NCI-H345 treated with DMSO at 0.1 percent for 48 hours (cell line): ENCODE measurements at regions not wholly inside any gene's neighbourhood (a gene's known extent, or its start where the extent isn't known, plus 50 kb on each side); places are given as distances from the start of the nearest gene placed in this dataset.

Source experiments
- DNase-seq: peaks from one replicate; lab custom pipeline; 2025; ENCODE audit not compliant: unreplicated experiment; lab: John Stamatoyannopoulos, UW

DNA sequence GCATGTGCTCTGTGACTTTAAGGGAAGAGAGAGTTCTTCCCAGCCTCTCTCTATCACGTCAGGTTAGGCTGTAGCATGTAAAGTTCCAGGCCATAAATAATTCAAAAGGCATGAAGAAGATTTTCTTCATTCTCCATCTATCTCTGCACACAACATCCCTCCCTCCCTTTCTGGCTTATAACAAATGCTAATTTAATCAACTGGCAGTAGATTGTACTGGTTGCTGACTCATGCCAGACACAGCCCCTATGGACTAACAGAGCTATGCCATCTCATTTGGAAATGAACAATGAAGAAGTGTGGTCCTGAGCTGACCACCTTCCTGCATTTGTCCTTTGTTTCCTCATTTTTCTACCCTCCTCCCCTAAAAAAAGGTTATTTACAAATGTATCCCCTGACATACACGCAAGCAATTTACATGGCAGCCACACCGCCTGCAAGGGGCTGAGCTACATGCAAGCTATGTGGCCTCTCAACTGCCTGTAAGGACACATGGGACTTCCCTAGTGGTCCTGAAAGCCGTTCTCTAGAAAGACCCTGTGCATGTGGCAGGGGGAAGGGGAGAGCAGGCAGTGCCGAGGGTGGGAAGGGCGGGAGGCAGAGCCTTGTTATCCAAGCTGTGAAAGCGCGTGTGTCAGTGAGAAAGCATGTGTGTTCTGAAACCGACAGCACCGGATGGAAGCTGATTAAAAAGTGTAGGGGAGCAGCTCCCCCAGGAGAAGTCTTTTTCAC lies 90.9 kb upstream of the KLF7 start:
- no peak for DNase-seq

- DNase-seq = peak; percentile 53
Measured at GRCh38 chr2:207257251-207258250, 91.8 kb upstream of the KLF7 start.

- DNase-seq = peak; percentile 32
Measured at GRCh38 chr2:207258263-207258991, 92.7 kb upstream of the KLF7 start.

DNA sequence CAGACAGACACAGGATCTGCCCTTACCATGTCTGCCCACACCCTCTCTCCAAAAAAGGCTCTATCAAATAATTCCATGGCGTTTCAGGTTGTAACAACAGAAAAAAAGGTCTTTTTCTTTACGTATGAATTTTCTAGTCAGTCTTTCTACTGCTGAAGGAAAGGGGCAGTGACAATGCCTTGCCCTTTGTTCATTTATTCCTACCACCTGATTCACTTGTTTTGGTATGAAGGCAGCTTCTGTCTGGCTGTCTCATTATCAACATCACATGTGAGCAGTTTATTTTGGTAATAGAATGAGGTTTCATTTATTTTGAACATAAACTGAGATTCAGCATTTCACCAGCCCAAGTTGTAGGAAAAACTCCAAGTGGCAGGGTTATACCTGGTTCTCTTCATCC lies 94.3 kb upstream of the KLF7 start:
- DNase-seq = no peak

DNA sequence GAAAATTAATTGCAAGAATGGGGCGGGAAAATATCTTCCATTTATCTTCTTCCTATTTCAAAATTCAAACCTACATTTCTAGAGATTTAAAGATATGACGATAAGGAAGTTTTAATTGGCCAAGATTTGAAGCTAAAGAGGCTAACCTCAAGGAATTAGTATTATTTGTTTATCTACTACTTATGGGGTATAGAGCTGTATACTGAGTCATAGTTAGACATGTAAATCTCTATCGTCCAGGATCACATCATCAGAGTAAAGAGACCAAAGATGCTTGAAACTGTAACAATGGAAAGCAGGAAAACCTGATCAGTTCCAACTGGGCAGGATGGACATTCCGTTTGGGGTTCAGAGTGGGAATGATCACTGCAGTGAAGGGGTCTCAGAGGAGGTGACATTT lies 95.2 kb upstream of the KLF7 start:
- DNase-seq = no peak

- no peak for DNase-seq
Measured at GRCh38 chr2:207264310-207264709, 98.6 kb upstream of the KLF7 start.

- DNase-seq = no peak
Measured at GRCh38 chr2:207265332-207265731, 99.6 kb upstream of the KLF7 start.

- no peak for DNase-seq
Measured at GRCh38 chr2:207265869-207266268, 100.1 kb upstream of the KLF7 start.

DNA sequence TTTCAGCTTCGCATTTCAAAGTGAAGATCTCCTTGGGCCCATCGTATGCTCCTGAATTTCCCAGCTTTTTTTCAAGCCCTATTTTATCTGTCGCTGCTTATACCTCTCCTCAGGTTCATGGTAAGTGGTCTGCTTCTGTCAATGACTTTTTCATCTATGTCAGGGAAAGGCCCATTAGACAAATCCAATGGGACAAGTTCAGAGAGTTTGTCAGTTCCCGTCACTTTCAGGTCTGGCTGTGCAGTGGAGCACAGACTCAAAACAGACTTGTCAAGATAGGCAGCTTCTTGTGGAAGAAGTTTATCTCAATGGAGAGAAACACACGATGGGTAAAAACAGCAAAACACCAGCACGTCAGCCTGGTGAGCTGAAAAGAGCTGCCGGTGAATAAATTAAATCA lies 100.9 kb upstream of the KLF7 start:
- DNase-seq = no peak

GRCh38 chr2:207269038-207269437 lies 103.3 kb upstream of the KLF7 start:
- no peak for DNase-seq

DNA sequence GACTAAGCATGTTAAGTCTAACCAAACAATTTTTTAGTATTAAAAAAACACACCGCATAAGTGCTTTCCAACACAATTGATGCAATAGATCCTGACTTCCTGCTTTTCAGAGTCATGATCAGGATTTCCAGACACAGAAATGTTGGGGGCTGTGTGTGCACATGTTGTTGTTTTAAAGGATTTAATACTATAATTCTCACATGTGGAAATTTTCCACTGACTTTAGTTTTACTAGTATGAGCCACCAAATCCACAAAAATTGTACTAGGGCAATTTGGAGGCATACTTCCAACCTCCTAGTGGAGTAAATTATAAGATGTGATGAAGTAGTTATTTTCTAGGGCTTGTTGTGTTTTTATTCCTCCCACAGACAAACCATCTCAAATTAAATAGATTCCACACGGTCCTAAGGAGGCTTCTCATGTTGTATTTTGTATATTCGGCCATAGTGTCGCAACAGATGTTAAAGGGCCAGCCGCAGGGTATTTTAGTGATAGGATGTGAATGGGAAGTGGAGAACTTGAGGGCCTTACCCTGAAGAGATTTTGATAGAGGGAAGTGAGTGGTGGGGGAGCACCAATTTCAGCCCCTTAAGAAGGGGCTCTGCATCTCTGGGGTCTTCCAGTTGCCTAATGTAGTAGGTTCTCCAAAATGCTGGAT lies 108.9 kb upstream of the KLF7 start:
- no peak for DNase-seq

DNA sequence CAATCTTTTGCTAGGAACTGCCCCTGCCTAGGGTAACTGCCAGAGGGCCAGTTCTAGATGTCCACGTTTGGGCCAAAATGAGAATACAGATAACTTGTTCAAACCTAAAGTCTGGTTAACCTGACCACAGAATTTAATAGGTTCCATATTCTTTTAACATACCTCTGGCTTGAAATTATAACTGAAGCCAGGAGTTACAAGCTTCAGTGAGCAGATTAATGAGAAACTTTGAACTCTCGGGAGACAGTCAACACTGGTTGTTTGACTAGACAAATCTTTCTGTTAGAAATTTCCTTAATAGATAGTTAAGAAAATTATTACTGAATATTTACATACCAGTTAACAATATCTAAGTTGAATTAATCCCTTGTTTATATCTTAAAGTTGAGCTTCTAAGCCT lies 110.0 kb upstream of the KLF7 start:
- no peak for DNase-seq

DNA sequence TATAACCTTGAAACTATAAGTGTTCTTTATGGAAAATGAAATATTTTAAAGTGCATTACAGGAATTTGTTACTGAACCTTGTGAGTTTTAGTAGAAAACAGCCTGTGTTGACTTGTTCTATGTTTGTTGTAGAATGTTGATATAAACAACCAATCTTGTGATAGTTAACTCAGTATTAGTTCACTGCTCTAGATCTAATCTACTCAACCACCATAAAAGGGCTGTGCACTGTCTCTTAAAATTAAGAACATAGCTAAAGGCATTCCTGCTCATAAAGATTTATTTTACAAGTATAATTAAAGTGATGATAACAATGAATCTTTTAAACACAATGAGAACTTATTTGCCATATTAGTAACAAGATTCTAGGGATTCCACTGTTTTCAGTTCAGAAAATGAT lies 110.5 kb upstream of the KLF7 start:
- DNase-seq = no peak

GRCh38 chr2:207276858-207277257 lies 111.1 kb upstream of the KLF7 start:
- no peak for DNase-seq

- no peak for DNase-seq
Measured at GRCh38 chr2:207279520-207279919, 113.8 kb upstream of the KLF7 start.

DNA sequence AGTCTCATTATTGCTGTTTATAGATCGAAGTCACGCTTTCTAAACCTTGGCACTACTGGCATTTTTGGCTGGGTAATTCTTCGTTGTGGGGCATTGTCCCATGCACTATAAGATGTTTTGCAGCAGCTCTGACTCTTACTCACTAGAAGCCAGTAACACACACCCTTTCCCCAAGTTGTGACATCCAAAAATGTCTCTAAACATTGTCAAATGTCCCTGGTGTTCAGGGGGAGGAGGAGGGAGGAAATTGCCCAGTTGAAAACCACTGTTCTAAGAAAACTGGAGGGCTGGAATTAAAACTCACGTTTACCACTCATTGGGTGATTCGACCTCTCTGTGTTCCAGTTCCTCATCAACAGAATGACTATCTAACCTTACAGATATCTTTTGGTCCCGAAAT lies 115.7 kb upstream of the KLF7 start:
- no peak for DNase-seq

DNA sequence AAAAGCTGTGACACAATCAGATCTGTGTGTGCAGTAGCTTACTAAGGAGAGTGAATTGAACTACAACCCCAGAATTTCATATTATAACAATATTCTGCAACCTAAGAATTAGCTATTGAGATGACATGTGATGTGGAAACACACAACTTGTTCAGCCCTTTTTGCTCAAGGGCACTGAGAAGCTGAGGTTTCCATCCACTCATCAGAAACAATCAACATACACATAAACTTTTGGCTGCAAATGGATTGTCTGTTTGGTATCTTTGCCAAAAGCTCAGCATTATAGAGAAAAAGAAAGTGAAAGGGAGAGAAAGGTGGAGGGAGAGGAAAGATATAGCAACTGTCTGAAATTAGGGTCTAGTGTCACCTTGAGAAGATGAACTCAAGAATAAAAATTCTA lies 117.2 kb upstream of the KLF7 start:
- DNase-seq = no peak

- DNase-seq = no peak
Measured at GRCh38 chr2:207283356-207283755, 117.6 kb upstream of the KLF7 start.

DNA sequence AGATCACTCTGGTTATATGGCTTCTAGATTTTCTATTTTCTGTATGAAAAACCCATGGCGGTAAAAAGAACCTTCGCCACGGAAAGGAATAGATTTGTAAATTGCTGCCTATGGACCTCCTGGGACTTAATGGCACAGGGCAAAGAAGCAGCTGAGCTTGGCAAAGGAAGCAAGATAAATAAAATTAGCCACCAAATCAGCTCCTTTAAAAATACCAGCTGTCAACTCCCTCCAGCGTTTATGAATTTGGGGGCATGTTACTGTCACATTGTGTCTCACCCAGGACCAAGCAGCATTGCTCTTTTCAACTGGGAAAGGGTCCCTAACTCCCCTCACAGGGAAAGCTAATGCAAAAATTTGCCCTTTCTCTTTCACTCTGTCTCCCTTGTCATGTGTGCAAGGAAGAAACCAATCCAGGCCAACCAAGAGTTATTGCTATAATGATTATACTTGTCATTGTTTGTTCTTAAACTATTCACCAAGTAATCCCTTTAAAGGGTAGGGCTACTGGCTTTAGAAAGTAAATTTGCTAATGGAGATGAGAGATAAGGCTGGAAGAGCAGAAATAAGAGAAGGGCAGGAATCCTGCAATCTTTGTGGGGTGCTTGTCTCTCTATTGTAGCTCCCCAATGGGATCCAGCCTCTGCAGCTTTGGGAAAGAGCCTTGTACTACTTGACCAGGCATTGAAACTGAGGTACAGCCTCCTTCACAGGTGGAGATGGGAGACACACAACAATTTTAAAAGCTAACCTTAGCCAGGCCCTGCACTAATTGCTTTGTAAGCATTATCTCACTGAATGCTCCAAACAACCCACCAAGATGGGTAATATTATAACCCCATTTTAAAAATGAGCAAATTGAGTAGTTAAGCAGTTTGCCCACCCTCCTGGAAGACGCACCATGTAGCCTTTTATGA lies 119.1 kb upstream of the KLF7 start:
- DNase-seq = no peak

DNA sequence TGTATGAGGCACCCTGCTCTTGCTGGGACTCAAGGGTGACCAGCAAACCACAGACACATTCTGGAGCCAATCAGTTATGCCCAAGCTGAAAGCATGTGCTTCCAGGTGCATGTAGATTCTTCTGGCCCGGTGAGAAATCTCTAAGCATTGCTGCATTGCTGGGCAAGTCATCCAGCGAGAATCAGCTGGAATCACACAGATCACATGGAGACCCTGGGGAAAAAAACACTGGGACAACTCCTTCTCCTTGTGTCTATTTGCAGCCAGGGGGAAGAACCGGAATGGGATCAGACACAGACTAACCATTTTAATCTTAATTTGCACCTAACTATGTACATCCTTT lies 119.7 kb upstream of the KLF7 start:
- no peak for DNase-seq
